Thoracic aorta (tissue), 2 donors: ENCODE measurements at regions not wholly inside any gene's neighbourhood (a gene's known extent, or its start where the extent isn't known, plus 50 kb on each side); places are given as distances from the start of the nearest gene placed in this dataset.

ENCODE experiments used
- ATAC-seq: fragments of 150-250 bp; one replicate; pipeline ENCODE4 v1.8.0; 2017; ENCODE audit warnings: low read depth; ENCODE audit not compliant: insufficient number of reproducible peaks, low FRiP score
- DNase-seq: peaks from one replicate; pipeline ENCODE4 v3.0.0-alpha.2; 2020; ENCODE audit warnings: low spot score
- H3K27ac ChIP-seq, 2 donors: fragments of 200-600 bp; sonication (generic); 1 replicate in 1 of 2; 2 replicates in 1 of 2; pipeline ENCODE4 v1.5.1; 2016; ENCODE audit warnings: mild to moderate bottlenecking in 2 of 2, moderate library complexity in 2 of 2
- H3K27me3 ChIP-seq: fragments of 200-600 bp; sonication (generic); replicated peaks from 2 replicates; pipeline ENCODE4 v1.6.0; 2016; ENCODE audit warnings: mild to moderate bottlenecking; ENCODE audit not compliant: insufficient read depth
- H3K36me3 ChIP-seq: fragments of 200-600 bp; sonication (generic); one replicate; pipeline ENCODE4 v1.5.1; 2016
- H3K4me1 ChIP-seq, 2 donors: fragments of 200-600 bp; sonication (generic); 1 replicate in 1 of 2; 2 replicates in 1 of 2; pipeline versions ENCODE4 v1.5.1 to v1.6.0; 2016; ENCODE audit warnings: low read depth in 2 of 2, mild to moderate bottlenecking in 1 of 2; ENCODE audit not compliant: control insufficient read depth in 1 of 2
- H3K4me3 ChIP-seq: fragments of 200-600 bp; sonication (generic); 2 replicates; pipeline ENCODE4 v1.5.1; 2016; ENCODE audit warnings: mild to moderate bottlenecking
- H3K9me3 ChIP-seq: fragments of 200-600 bp; sonication (generic); 2 replicates; pipeline ENCODE4 v1.5.1; 2016
- CTCF ChIP-seq: fragments of 200-600 bp; sonication (generic); IDR thresholded peaks from one replicate; pipeline ENCODE4 v1.5.1; 2019; ENCODE audit warnings: antibody characterized with exemption

GRCh38 chr14:87087881-87088280 lies 905.1 kb downstream of the GALC start:
- TF ChIP-seq CTCF: no peak
- H3K4me3 ChIP-seq: no peak overlapping the region
- DNase-seq: no peak
- no peaks in the 10 kb centered on the region for H3K27me3 ChIP-seq
- no peaks in the 10 kb centered on the region for H3K4me1 ChIP-seq
- H3K9me3 ChIP-seq: no peaks in the 10 kb centered on the region
- no peak for ATAC-seq
- H3K36me3 ChIP-seq: no peaks in the 10 kb centered on the region
- H3K27ac ChIP-seq: no peak overlapping the region

- Histone ChIP-seq H3K27me3 (no peaks in the 10 kb centered on the region), H3K27ac (no peak overlapping the region), H3K9me3 (no peaks in the 10 kb centered on the region), H3K4me3 (no peak overlapping the region), H3K36me3 (no peaks in the 10 kb centered on the region), H3K4me1 (no peaks in the 10 kb centered on the region)
- DNase-seq: no peak
- no peak for ATAC-seq
- TF ChIP-seq CTCF: no peak
Observed at GRCh38 chr14:87084908-87085307, 908.1 kb downstream of the GALC start.

GRCh38 chr14:87082917-87083316 lies 910.1 kb downstream of the GALC start:
- ATAC-seq (no peak), DNase-seq (no peak)
- TF ChIP-seq CTCF: no peak
- H3K27ac ChIP-seq: no peak overlapping the region
- H3K4me3 ChIP-seq: no peak overlapping the region
- no peaks in the 10 kb centered on the region for H3K27me3 ChIP-seq
- H3K9me3 ChIP-seq: no peaks in the 10 kb centered on the region
- H3K36me3 ChIP-seq: no peaks in the 10 kb centered on the region
- no peaks in the 10 kb centered on the region for H3K4me1 ChIP-seq

- H3K36me3 ChIP-seq: no peaks in the 10 kb centered on the region
- H3K27ac ChIP-seq: no peak overlapping the region
- no peak for DNase-seq
- ATAC-seq: no peak
- no peak for TF ChIP-seq CTCF
- H3K4me3 ChIP-seq: no peak overlapping the region
- no peaks in the 10 kb centered on the region for H3K27me3 ChIP-seq
- no peaks in the 10 kb centered on the region for H3K4me1 ChIP-seq
- H3K9me3 ChIP-seq: no peaks in the 10 kb centered on the region
Observed at GRCh38 chr14:87081004-87081403, 912.0 kb downstream of the GALC start.

- Histone ChIP-seq H3K36me3 (no peaks in the 10 kb centered on the region), H3K4me3 (no peak overlapping the region), H3K4me1 (no peaks in the 10 kb centered on the region), H3K27me3 (no peaks in the 10 kb centered on the region), H3K27ac (no peak overlapping the region), H3K9me3 (no peaks in the 10 kb centered on the region)
- no peak for ATAC-seq
- TF ChIP-seq CTCF: no peak
- no peak for DNase-seq
Observed at GRCh38 chr14:87080146-87080545, 912.8 kb downstream of the GALC start.
